Posterior cingulate gyrus (tissue), 11 donors: ENCODE measurements at regions not wholly inside any gene's neighbourhood (a gene's known extent, or its start where the extent isn't known, plus 50 kb on each side); places are given as distances from the start of the nearest gene placed in this dataset.

Experiments used
- DNase-seq, 10 donors: peaks; one replicate each; pipeline versions ENCODE4 v3.0.0 to v3.0.0-alpha.2; 2020 to 2021; ENCODE audit warnings: mixed read lengths in 3 of 10
- intact Hi-C: fragments of 100-400 bp; cut with DNase I; formaldehyde crosslinking; loops from one replicate; pipeline ENCODE4 v1.15.1; 2023

DNA sequence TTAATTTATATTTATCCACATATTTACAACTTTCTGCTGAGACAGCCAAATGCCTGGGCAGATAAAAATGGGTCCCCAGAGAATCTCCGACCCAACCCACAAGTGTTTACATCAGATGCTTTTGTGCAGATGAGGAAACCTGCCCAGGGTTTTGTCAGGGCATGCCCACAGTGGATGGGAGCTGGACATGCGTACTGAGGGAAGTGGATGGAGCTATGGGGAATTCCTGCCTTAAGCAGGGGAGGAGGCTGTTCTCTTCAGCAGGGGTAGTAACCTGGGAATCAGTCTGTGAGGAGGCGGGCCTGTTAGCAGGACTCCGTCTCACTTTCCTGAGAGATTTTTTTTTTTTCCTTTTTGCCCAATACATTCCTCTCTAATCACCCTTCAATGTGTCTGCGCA, 122.9 kb downstream of the RFC3 start:
- DNase-seq: no peak
- intact Hi-C loops: no loop called here

DNA sequence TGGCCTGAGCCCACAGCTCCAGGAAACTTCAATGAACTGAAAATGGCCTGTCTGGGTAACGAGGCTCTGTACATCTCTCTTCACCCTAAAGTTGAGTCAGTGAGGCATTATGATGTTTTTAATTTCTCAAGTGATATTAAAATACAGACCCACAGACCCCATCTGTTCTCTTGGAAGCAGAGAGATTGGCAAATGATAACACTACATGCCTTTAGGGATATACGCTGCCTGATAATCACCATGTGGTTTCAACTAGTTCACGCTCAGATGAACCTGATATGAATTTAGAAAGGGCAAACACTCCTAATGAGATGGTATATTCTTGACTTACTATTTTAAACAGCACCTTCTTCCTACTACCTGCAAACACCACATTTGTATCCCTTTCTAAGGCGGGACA, 127.5 kb downstream of the RFC3 start:
- intact Hi-C loops: no loop called here
- DNase-seq: no peak

DNA sequence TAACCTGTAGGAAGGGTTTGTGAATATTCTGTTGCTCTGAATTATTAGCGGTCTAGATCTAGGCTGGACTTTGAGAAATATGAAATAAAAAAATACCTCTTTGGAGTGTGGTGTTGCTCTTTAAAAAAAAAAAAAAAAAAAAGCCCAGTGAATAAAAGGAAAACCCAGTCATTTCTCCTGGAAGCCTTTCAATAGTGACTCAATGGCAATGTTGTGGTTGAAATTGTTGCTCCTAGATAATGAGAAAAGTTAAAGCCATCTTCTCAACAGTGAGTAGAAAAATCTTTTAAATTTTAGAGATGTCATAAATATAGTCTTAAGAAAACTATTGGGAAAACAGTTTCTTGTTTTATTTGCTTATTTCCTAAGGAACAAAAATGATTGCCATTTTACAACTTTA, 135.3 kb downstream of the RFC3 start:
- intact Hi-C loops: no loop called here
- DNase-seq: no peak

DNA sequence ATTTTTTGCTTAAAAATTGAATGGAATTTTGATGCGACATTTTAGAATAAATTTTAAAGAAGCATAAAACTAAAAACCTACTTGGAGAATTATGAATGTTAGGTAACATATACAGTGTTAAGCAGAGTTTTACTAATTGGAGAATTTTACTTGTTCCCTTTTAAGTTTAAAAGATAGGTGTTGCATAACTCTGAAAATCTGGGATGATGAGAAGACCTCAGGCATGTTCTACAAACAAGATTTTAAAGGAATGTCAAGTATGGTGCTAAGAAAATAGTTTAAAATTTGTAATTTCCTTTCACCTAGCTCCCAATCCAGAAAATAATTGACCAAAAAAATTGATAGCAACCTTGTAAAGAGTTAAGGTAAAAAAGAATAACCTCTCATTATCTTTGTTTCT, 135.8 kb downstream of the RFC3 start:
- intact Hi-C loops: no loop called here
- no peak for DNase-seq

DNA sequence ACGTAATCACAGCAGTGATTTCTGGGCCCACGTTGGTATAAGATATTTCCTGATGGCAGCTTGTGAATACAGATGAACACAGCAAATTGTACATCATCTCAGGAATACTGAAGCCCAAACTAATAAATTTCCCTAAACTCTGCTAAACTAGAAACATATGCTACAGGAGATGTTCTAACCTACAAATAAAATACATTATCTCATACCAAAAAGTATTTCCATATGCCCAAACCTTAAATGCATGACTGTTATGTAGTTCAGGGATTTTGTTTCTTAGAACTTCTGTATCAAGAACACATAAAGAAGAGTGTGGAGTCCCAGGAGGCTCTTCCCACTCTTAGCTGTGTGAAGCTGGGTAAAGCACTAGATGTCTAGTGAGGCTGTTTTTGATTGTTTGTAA, 138.4 kb downstream of the RFC3 start:
- DNase-seq: no peak
- intact Hi-C loops: no loop called here

DNA sequence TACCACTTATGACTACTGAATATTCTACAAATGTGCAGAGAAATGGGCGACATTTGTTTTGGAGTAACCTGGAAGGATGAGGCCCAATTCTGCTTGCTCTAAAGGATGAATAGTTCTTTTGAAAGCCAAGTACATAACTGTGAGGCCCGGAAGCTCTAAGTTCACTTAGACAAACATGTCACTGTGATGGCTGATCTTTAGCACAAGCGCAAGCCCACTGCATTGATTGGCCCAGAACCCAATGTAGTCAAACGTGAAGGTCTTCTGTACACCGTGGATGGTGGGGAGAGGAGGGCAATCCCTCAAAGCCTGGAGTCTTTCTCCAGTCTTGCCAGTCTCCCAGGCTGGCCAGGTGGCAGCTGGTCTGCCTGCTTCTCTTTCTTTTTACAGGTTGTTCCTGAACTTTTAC, 139.6 kb downstream of the RFC3 start:
- intact Hi-C loops: no loop called here
- DNase-seq: no peak

DNA sequence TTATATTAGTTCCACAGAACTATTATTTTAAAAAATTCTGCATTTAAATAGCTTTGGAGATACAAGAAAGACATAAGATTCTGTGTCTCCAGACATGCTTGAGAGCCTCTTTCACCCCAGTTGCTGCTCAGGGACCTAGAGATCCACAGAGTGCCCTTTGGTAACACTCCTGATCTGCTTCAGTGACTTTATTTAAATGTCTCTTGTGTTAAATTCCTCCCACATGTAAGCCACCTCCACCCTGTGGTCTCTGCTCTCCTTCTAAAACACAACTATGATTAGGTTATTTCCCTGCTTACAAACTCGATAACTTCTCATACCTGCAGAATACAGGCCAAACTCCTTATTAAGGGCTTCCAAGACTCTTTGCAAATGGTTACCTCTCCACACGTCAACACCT, 141.0 kb downstream of the RFC3 start:
- DNase-seq: no peak
- intact Hi-C loops: no loop called here

DNA sequence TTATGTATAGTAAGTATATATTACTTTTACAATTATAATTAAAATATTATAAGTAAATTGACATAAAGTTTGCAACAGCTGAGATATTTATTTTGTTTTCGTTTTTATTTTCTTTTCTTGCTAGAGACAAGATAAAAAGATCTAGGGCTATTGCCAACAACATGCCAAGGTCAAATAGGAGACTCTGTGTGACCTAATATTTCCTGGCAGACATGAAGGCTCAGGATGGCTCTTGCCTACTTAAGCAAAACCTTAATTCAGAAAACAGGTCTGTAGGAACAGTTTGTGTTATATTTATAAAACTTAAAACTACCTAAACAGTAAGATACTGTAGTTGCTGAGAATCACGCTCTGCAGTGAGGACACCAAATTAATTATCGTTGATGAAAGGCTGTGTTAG, 145.2 kb downstream of the RFC3 start:
- DNase-seq: no peak
- intact Hi-C loops: no loop called here

DNA sequence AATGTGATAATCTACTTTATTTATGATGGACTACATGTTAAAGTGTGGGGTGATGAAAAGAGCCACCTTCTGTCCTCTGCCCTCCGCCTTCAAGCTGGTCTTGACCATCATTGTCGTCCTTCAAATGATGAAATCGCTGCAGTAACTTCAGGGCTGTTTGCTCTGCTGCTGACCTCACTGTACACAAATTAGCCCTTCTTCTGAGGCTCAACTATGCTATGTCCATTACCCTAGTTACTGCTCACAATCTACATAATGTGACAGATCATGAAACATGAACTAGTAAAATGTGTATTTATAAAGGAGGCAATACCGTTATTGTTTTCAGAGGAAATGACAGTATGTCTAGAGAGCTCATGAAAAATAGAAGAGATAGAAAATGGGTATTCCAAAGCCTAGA, 145.9 kb downstream of the RFC3 start:
- intact Hi-C loops: no loop called here
- no peak for DNase-seq

DNA sequence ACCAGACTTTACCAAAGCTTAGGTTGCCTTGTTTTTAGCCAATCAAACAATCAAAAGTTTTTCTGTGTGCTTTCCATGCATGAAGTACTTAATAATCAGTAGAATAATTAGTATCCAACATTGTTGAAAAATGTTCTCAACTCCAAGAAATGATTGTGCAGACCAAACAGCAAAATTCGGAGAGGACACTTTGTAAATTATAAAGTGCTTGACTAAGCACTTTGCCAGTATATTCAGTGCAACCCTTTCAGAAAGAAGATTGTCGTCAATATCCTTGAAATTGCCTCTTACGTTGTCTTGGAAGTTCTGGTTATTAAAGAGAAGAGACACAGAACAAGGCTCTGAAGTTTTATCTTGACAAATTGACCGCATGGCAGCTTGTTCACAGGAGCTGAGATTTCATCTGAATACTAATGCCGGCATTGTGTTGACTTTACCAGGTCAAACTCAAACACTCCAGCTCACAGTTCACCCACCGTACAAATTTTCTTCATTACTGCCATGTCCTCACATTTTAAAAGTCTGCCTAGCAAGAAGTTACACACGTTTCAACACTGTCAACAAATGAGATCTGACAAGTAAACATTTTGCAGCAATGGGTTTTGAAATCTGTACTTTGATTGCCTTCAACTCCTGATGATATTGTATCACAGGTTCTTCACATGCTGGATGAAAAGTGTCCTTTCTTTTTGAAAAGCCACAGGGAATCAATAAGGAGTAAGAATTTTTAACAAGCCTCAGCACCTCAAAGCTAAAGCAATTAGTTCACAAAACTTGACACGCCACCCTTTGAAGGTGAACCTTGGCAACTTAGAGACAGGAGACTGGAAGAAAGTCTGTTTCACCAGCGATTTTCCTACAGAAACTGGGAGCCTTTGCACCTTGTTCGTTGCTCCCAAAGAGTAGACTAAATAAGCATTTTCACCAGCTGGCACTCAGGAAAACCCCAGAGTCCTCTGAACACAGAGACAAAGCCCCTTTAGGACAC, 150.9 kb downstream of the RFC3 start:
- DNase-seq: no peak
- intact Hi-C loops: no loop called here

DNA sequence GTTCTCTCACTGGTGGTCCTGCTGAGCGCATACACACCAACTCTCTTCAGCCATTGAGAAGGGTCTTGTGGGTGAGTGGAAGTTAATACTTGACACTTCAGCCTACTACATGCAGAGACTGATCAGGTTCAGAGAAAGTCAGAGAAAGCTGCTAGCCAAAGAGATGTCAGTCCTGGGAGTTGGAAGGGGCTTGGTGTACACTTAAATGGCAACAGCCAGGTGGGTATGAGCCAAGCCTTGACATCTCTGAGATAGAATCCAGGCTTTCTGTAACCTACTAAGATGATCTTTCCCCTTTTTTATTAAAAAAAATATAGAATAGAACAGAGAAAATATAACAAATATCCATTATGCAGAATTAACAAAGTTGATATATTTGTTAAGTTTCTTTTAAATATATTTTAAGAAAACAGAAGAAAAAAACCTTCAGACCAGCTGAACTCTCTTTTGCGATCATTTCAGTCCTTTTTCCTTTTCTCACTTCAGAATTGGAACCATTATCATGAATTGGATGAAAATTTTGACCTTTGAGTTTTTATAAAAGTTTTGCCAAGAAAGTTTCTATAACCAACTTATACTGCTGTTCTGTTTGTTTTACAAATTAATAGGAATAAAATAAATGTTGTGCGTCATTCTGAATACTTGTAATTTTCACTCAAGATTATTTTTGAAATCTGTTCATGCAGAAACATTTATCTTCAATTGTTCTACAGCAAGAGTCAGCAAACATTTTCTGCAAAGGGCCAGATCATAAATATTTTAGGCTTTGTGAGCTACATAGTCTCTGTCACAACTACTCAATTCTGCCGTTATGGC, 153.0 kb downstream of the RFC3 start:
- DNase-seq: no peak
- intact Hi-C loops: no loop called here

DNA sequence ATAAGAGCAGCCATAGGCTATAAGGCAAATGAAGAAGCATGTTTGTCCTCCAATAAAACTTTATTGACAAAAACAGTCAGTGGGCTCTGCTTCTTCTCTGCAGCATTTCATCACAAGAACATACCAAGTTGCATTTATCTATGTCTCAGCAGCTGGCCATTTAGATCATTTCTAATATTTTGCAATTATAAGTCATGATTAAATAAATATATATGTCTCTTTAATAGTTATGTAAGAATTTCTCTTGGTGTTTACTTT, 153.5 kb downstream of the RFC3 start:
- DNase-seq: no peak
- intact Hi-C loops: no loop called here

DNA sequence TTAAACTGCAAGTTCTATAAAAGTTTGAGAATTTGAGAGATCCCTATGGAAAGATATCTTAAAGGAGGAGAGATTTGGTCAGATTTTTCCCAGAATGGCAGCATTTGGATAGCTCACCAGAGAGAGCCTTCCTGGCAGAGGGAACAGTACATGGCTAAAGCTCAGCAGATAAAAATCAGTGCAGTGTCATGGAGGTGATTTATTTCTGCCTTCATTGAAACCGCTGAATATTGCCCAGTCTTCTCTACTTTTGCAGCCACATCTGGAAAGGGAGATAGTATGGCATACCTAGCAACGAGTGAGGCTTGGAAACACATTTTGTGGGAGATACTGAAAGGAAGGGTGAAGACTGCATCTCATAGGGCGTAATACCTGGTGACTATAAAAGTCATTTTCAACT, 155.2 kb downstream of the RFC3 start:
- intact Hi-C loops: no loop called here
- no peak for DNase-seq

DNA sequence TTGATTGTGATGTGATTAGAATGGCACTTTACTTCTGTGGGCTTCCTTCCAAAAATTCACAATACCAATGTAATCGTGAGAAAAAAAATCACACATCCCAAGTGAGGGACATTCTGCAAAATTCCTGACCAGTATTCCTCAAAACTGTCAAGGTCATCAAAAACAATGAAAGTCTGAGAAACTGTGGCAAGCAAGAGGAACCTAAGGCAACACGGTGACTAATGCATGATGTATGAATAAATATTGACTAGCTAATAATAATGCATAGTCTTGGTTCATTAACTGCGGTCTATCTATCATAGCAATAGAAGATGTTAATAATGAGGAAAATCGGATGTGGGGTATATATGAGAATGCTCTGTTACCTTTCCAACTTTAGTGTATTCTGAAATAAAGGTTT, 159.0 kb downstream of the RFC3 start:
- no peak for DNase-seq
- intact Hi-C loops: no loop called here

DNA sequence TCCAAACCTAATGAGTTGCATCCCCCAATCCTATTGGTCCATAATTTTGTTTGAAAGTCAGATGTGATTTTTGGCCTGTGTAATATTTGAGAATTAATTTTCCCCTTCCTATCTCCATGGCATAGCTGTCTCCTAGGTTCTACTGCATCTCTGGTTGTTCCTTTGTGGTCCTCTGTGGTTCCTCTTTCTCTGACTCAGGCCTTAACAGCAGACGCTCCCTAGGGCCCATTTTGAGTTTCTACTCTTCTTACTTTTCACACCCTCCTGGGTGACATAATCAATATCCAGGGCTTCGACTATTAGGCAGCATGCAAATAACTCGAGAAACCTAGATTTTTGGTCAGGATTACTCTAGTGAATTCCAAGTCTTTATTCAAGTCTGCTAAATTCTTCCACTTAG, 160.7 kb downstream of the RFC3 start:
- intact Hi-C loops: no loop called here
- no peak for DNase-seq

DNA sequence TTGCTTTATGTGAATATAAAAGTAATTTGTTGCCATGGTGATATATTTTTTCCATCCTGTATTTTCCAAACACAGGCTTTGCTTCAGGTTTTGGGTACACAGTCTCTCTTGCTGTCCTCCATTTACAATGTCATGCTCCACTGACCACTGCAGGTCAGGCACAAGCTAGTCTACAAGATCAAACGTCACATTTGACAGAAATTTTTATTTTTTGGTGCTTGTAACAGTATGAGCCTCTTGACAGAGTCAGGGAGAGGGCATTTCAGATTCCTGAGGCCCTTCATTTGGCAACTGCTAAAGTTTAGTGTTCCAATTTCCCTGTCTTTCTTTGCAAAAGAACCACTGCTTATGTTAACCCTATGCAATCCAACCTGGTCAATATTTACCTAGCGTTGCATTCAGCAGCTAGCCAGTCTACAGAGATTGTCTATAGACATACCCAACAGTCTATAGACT, 175.0 kb downstream of the RFC3 start:
- DNase-seq: no peak
- intact Hi-C loops: no loop called here

DNA sequence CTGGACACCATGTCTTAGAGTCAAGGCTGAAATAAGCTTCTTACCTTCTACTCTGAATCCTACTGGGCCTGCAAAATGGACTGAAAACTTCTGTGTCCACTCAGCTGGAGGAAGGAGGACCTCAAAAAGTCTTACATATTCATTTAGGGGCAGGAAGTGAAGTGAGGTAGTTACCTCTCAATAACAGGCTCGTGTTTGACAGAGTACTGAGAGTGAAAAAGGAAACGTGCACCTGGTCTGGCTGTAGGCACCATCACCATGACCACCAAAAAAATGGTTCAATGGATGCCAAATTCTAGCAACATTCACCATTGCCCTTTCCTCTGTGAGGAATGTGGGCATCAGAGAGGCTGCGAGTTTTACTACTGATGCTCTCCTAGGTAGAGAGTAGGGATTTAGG, 176.2 kb downstream of the RFC3 start:
- no peak for DNase-seq
- intact Hi-C loops: no loop called here

DNA sequence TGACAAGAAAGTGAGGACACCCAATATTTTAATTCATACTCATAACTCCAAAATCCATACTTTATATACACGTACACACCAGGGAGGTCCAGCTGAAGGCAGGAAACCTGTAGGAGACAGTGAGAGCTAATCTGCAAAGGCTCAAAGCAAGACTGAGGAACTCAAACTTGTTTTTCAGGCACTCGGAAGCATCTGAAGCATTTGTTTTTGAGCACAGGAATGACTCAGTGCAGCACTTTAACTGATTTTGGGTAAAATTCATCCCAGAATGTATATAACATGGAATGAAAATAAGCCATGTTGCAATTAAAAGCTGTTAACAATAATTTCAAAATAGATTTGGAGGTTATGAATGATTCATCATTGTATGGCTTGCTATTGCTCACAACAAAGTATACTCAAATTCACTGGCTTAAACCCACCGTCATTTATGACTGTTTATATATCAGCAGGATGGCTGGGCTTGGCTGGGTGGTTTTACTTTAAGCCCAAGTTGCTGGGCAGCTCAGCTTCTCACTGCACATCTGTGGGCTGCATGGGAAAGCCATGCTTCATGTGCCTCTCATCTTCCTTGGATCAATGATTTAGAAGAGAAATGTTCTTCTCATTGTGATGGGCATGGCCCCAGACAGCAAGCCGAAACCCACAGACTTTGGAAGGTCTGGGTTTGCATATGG, 177.0 kb downstream of the RFC3 start:
- intact Hi-C loops: no loop called here
- no peak for DNase-seq

DNA sequence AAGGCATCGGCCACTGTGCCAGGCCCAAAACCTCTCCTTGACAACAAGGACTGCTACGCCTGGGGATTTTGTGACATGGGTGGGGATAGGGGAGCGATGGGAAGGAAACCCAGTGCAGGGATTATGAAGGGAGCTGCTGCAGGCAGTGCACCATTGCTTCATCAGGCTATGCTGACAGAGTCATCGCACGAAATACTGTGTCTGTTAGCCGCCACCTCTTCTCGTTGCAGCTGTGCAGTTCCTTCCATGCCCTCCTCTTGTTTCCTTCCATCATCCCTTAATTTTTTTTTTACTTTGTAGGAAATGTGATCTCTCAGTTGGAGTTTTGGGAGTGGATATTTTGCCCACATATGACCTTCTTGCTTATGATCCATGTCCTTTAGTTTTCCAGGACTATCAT, 178.7 kb downstream of the RFC3 start:
- DNase-seq: no peak
- intact Hi-C loops: no loop called here

DNA sequence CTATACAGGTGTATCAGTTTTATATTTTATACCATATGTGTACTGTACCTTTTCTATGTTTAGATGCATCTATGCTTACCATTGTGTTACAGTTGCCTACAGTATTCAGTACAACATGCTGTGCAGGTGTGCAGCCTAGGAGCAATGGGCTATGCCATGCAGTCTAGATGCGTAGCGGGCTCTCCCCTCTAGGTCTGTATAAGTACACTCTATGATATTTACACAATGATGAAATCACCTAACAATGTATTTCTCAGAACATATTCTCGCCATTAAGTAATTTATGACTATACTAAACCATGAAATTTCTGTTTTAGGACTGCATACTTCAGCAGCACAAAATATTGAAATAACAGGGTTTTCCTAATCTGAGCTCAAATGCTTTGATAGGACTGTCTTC, 179.6 kb downstream of the RFC3 start:
- intact Hi-C loops: no loop called here
- DNase-seq: no peak

DNA sequence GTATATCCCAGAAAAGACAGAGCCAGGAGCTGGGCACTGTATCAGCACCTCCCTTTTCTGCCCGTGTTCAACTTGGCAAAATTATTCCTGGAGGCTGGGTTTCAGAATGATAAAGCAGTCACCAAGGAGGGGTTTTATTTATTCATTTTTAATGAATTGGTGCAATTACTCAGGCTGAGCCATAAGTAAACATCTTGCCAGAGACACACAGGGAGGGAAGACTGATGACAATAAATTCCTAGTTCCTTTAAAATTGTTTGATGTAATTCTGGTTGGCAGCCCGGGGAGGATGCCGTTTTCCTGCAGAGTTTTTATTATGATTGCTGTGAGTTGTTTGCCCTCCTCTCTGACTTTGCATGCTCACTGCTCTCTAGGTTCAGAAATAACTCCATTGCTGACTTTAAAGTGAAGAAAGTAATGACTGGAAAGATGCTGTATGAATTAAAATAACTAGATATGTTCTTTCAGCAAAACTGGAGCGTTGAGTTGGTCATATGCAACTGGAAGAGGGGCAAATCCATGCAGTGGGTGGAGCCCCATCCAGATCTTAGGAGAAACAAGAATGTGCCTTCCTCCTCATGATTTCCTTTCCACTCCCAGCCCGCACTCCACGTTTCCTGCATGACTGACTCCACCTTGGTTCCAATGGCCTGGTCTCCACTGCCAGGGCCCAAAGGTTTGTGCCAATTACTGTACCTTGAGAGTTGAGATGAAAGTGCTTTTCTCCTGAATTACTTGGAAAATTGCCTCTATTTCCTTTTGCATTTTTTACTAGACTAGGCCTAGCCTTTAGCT, 182.1 kb downstream of the RFC3 start:
- intact Hi-C loops: no loop called here

More for the DNA sequence above, 182.1 kb downstream of the RFC3 start:
- DNase-seq: no peak
